ENCODE measurements at regions not wholly inside any gene's neighbourhood (a gene's known extent, or its start where the extent isn't known, plus 50 kb on each side); places are given as distances from the start of the nearest gene placed in this dataset.

DNA sequence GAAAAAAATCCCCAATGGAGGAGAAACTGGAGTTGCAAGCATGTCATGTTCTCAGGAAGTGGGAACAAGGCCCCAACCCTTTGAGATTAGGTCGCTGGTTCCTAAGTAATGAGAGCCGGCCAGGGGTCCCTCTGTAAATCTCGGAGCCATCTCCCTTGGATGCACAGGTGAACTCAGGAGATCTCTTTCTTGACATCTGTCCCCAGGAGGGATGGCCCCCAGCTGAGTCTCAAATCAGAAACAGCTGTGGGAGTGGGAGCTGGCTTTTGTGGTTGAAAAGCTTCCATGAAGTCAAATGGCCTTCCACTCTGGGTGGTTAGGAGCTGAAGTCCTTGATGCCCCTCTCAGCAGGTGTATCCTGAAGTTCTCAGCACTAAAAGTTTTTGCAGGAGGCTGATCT is 257.1 kb downstream of the BMP7 start:
- H3K27ac Mint-ChIP-seq (ENCODE audit: unreplicated experiment), result no peak overlapping the region

DNA sequence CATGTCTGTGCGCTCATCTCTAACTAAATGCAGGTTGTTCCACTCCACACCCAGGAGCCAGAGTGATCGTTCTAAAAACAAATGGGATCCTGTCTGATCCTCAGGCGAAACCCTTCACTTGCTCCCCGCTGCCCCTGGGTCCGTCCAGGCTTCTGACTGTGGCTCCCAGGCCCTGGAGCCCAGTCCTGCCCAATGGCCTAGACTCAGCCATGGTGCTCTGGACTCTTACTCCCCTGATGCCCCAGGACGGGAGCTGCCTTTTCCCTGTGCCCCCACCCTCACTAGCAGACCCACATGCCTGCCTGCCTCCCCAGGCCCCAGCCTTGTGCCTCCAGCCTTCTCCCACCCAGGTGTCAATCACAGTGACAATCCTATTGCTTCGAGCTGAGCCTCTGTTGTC is 256.7 kb downstream of the BMP7 start:
- no peak for DNase-seq (ENCODE audit: low spot score)
- H3K9me3 Mint-ChIP-seq (ENCODE audit: unreplicated experiment), result no peaks in the 10 kb centered on the region
- H3K27me3 Mint-ChIP-seq (ENCODE audit: unreplicated experiment), result no peaks in the 10 kb centered on the region
- peaks cover 2% of the 10 kb centered on the region for H3K4me1 Mint-ChIP-seq (ENCODE audit: unreplicated experiment)
- H3K36me3 Mint-ChIP-seq (ENCODE audit: low read depth, unreplicated experiment), result no peaks in the 10 kb centered on the region
- TF ChIP-seq, protein P1, sequence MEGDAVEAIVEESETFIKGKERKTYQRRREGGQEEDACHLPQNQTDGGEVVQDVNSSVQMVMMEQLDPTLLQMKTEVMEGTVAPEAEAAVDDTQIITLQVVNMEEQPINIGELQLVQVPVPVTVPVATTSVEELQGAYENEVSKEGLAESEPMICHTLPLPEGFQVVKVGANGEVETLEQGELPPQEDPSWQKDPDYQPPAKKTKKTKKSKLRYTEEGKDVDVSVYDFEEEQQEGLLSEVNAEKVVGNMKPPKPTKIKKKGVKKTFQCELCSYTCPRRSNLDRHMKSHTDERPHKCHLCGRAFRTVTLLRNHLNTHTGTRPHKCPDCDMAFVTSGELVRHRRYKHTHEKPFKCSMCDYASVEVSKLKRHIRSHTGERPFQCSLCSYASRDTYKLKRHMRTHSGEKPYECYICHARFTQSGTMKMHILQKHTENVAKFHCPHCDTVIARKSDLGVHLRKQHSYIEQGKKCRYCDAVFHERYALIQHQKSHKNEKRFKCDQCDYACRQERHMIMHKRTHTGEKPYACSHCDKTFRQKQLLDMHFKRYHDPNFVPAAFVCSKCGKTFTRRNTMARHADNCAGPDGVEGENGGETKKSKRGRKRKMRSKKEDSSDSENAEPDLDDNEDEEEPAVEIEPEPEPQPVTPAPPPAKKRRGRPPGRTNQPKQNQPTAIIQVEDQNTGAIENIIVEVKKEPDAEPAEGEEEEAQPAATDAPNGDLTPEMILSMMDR (IDR thresholded peaks at IDR 0.05; ENCODE audit: unreplicated experiment), result no peak
- H3K4me3 Mint-ChIP-seq (ENCODE audit: unreplicated experiment), result no peak overlapping the region
- H3K27ac Mint-ChIP-seq (ENCODE audit: unreplicated experiment), result no peak overlapping the region

More for the DNA sequence above, 257.1 kb downstream of the BMP7 start:
- Mint-ChIP-seq H3K27me3 (ENCODE audit: unreplicated experiment) (no peaks in the 10 kb centered on the region), H3K4me1 (ENCODE audit: unreplicated experiment) (peaks cover 2% of the 10 kb centered on the region), H3K36me3 (ENCODE audit: low read depth, unreplicated experiment) (no peaks in the 10 kb centered on the region), H3K4me3 (ENCODE audit: unreplicated experiment) (no peak overlapping the region), H3K9me3 (ENCODE audit: unreplicated experiment) (no peaks in the 10 kb centered on the region)
- no peak for DNase-seq (ENCODE audit: low spot score)
- TF ChIP-seq, protein P1 (IDR thresholded peaks at IDR 0.05; ENCODE audit: unreplicated experiment), result no peak

DNA sequence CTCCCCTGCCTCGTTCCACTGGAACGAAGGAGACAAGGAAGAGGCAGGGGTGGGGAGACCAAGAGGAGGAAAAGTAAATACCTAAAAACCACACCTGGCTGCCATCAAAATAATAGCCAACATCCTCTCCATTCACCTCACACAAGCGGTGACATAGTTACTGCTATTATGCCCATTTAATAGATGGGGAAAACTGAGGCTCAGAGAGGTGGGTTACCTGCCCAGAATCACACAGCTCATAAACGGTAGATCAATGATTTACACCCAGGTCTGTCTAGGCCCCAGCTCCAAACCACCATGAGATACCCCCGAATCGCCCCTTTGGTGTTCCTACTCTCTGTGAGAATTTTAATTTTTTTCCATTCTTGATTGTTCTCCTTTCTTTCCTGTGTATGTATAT is 253.8 kb downstream of the BMP7 start:
- Mint-ChIP-seq H3K27me3 (ENCODE audit: unreplicated experiment) (no peaks in the 10 kb centered on the region), H3K27ac (ENCODE audit: unreplicated experiment) (no peak overlapping the region), H3K9me3 (ENCODE audit: unreplicated experiment) (no peaks in the 10 kb centered on the region), H3K4me3 (ENCODE audit: unreplicated experiment) (no peak overlapping the region), H3K4me1 (ENCODE audit: unreplicated experiment) (peaks cover 2% of the 10 kb centered on the region), H3K36me3 (ENCODE audit: low read depth, unreplicated experiment) (no peaks in the 10 kb centered on the region)
- TF ChIP-seq, protein P1 (IDR thresholded peaks at IDR 0.05; ENCODE audit: unreplicated experiment), result no peak
- DNase-seq (ENCODE audit: low spot score), result no peak

DNA sequence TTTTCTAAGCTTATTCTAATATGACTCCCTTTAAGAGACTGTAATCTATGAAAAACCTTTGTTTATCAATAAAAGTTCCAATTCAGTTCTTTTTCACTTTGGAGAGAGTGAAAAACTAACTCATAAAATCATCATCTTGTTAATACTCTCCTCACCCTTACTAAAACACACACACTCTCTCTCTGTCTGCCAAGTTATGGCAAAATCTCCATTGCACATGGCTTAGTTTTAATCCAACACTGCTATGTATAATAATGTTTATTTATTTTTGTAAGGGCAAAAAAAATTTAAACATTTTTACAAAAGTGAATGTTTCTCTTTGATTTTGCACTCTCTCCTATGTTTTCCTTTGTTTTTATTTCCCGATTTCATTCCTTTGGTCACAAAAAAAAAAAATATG is 253.2 kb downstream of the BMP7 start:
- Mint-ChIP-seq H3K27ac (ENCODE audit: unreplicated experiment) (no peak overlapping the region), H3K9me3 (ENCODE audit: unreplicated experiment) (no peaks in the 10 kb centered on the region), H3K36me3 (ENCODE audit: low read depth, unreplicated experiment) (no peaks in the 10 kb centered on the region), H3K4me1 (ENCODE audit: unreplicated experiment) (peaks cover 2% of the 10 kb centered on the region), H3K27me3 (ENCODE audit: unreplicated experiment) (no peaks in the 10 kb centered on the region), H3K4me3 (ENCODE audit: unreplicated experiment) (no peak overlapping the region)
- TF ChIP-seq, protein P1 (IDR thresholded peaks at IDR 0.05; ENCODE audit: unreplicated experiment), result no peak
- DNase-seq (ENCODE audit: low spot score), result no peak

DNA sequence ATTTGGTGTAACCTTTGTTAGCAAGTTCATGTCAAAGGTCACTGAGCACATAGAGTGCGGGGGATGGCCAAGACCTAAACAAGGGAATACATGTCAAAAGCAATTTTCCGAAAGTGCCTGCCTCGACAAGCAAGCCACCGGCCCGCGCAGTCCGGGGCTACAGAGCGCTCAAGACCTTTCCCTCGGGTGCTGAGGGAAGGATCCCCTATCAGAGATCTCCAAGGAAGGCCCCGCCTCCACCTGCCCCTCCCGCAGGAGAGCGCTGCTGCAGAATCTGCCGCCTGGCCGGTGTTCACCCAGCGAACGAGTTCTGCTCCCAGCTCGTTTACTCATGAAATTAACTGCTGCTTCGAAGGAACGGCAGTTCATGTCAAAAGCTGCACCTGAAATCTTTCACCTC is 252.7 kb downstream of the BMP7 start:
- TF ChIP-seq, protein P1 (IDR thresholded peaks at IDR 0.05; ENCODE audit: unreplicated experiment), result no peak
- no peak overlapping the region for H3K27ac Mint-ChIP-seq (ENCODE audit: unreplicated experiment)
- peaks cover 2% of the 10 kb centered on the region for H3K4me1 Mint-ChIP-seq (ENCODE audit: unreplicated experiment)
- H3K9me3 Mint-ChIP-seq (ENCODE audit: unreplicated experiment), result no peaks in the 10 kb centered on the region
- no peak overlapping the region for H3K4me3 Mint-ChIP-seq (ENCODE audit: unreplicated experiment)
- no peaks in the 10 kb centered on the region for H3K27me3 Mint-ChIP-seq (ENCODE audit: unreplicated experiment)
- no peaks in the 10 kb centered on the region for H3K36me3 Mint-ChIP-seq (ENCODE audit: low read depth, unreplicated experiment)
- DNase-seq (ENCODE audit: low spot score), result no peak
